Upper lobe of right lung (tissue), 1 donor: ENCODE measurements at regions not wholly inside any gene's neighbourhood (a gene's known extent, or its start where the extent isn't known, plus 50 kb on each side); places are given as distances from the start of the nearest gene placed in this dataset.

ENCODE experiments used
- ATAC-seq: fragments of 200-7000 bp; cut with Tn5 transposase; one replicate; pipeline ENCODE4 v1.9.1; 2020; ENCODE audit warnings: mild to moderate bottlenecking, moderate library complexity
- DNase-seq: peaks from one replicate; pipeline ENCODE4 v3.0.0-alpha.2; 2020
- H3K27ac ChIP-seq: fragments of 200-600 bp; one replicate; pipeline ENCODE4 v1.8.0; 2022
- H3K27me3 ChIP-seq: fragments of 200-600 bp; one replicate; pipeline ENCODE4 v1.8.0; 2022; ENCODE audit warnings: mild to moderate bottlenecking
- H3K36me3 ChIP-seq: fragments of 200-600 bp; one replicate; pipeline ENCODE4 v1.8.0; 2022
- H3K4me1 ChIP-seq: fragments of 200-600 bp; one replicate; pipeline ENCODE4 v1.8.0; 2022
- H3K4me3 ChIP-seq: fragments of 200-600 bp; one replicate; pipeline ENCODE4 v1.8.0; 2022; ENCODE audit warnings: mild to moderate bottlenecking
- H3K9me3 ChIP-seq: fragments of 200-600 bp; one replicate; pipeline ENCODE4 v1.8.0; 2022
- intact Hi-C: fragments of 100-400 bp; cut with DNase I; formaldehyde crosslinking; loops from one replicate; pipeline ENCODE4 v1.11.0; 2022
- TF ChIP-seq, protein P1 (sequence below): fragments of 200-600 bp; IDR thresholded peaks from one replicate; pipeline ENCODE4 v1.8.0; 2022; ENCODE audit warnings: antibody characterized with exemption
- donor health status: DM: no; HTN: yes; CAD: no; lungs with severe emphysema.

DNA sequence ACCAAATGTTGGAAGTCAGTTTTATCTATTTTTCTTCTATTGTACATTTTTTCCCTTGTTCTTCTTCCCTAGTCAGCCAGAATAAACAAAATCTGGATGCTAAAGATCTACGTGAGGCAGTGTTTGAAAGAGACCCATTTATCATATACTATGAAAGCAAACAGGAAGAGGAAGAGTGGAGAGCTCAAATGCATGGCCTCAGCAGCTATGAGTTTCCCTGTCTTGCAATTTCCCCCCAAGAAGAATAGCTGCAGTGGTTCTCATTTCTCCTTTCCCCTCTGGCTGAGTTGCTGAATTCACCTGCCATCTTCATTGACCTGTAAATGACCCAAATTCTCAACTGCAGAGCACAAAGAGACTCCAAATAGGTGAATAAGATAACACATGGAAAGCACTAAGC is 347.1 kb upstream of the NRP1 start:
- peak; percentile 29 for ATAC-seq
- TF ChIP-seq, protein P1, sequence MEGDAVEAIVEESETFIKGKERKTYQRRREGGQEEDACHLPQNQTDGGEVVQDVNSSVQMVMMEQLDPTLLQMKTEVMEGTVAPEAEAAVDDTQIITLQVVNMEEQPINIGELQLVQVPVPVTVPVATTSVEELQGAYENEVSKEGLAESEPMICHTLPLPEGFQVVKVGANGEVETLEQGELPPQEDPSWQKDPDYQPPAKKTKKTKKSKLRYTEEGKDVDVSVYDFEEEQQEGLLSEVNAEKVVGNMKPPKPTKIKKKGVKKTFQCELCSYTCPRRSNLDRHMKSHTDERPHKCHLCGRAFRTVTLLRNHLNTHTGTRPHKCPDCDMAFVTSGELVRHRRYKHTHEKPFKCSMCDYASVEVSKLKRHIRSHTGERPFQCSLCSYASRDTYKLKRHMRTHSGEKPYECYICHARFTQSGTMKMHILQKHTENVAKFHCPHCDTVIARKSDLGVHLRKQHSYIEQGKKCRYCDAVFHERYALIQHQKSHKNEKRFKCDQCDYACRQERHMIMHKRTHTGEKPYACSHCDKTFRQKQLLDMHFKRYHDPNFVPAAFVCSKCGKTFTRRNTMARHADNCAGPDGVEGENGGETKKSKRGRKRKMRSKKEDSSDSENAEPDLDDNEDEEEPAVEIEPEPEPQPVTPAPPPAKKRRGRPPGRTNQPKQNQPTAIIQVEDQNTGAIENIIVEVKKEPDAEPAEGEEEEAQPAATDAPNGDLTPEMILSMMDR = no peak
- no peaks in the 10 kb centered on the region for H3K36me3 ChIP-seq
- H3K4me3 ChIP-seq = no peak overlapping the region
- no peaks in the 10 kb centered on the region for H3K9me3 ChIP-seq
- no peaks in the 10 kb centered on the region for H3K27me3 ChIP-seq
- no peaks in the 10 kb centered on the region for H3K4me1 ChIP-seq
- DNase-seq = no peak
- no peak overlapping the region for H3K27ac ChIP-seq
- intact Hi-C loops = no loop called here

DNA sequence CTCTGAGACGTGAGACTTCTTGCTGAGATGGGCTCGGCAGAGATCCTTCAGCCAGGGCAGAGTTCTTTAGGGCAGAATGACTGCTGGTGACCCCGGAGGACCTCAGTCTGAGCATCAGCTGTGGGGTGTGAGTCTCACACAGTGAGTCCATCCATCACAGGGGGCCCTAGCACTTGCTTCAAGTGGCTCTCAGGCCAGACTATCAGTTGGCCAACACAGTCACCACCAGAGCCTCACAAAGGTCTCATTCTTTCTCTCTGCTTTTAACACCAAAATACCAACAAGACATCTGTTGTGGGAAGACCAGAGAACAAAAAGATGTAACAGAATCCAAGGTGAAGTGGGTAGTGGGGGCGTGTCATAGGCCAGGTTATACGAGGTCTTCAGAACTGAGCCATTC is 345.6 kb upstream of the NRP1 start:
- H3K27me3 ChIP-seq = no peaks in the 10 kb centered on the region
- ATAC-seq = no peak
- DNase-seq = no peak
- no peaks in the 10 kb centered on the region for H3K36me3 ChIP-seq
- no peak overlapping the region for H3K27ac ChIP-seq
- TF ChIP-seq, protein P1 = no peak
- H3K4me3 ChIP-seq = no peak overlapping the region
- intact Hi-C loops = no loop called here
- H3K9me3 ChIP-seq = no peaks in the 10 kb centered on the region
- no peaks in the 10 kb centered on the region for H3K4me1 ChIP-seq

DNA sequence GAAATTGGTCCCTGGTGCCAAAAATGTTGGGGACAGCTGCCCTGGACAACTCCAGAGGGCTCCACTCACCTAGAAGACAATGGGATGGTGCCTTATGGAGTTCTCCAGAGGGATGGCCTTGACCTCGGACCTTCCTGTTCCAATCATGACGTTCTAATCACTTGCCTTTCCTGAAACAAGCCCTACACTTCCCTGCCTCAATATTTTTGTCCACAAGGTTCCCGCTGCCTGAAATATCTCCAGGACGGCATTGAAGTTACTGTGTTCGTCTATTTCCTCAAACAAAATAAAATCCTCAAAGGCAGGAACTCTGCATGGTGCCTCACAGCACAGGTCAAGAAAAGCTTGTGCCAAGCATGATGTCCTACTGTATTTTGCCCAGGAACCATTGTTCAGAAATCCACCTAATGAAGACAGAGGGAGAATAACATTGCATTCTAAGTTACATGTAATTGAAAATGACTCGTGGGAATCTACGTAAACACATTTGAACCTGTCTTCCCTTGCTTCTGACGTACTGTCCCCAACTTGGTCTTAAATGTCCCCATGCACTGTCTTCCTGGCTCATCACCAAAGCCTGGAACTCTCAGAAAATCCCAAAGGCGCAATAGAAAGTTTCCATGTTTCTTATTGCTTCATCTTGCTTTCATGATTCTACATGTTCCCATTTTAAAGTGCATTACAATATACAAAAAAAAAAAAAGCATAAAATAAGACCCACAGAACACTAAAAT is 342.3 kb upstream of the NRP1 start:
- Histone ChIP-seq H3K9me3 (no peaks in the 10 kb centered on the region), H3K27ac (no peak overlapping the region), H3K36me3 (no peaks in the 10 kb centered on the region), H3K4me1 (no peaks in the 10 kb centered on the region), H3K4me3 (no peak overlapping the region), H3K27me3 (no peaks in the 10 kb centered on the region)
- no peak for ATAC-seq
- no peak for DNase-seq
- TF ChIP-seq, protein P1 = no peak
- intact Hi-C loops = no loop called here

DNA sequence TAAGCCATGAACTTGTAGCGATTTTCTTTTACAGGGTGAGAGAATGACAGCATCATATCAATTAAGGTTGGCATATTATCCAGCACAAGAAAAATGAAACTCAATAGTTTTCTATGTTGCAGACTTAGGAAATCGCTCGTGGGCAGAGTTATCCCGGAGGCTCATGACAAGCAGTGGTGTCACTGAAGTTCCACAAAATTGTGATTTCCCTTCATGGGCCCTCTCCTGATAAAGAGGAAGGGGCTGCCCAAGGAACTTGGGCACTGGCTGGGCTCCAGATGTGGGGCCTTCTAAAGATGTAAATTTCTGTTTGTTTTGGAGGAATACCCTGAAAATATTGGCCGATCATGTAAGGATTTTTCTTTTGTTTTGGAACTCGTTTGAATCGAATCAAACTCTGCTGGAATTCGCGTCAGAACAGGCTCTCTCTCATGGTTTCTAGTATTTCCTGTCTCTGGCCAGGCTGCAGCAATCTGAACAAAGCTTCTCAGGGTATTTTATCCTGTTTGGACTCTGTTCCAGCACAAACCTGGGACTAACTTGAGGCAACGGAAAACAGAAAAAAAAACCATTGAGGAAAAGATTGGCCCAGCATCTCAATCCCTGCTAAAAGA is 340.6 kb upstream of the NRP1 start:
- ATAC-seq (no peak), DNase-seq (no peak)
- Histone ChIP-seq H3K4me3 (peak overlapping the region; percentile 30), H3K4me1 (no peaks in the 10 kb centered on the region), H3K36me3 (no peaks in the 10 kb centered on the region), H3K27me3 (no peaks in the 10 kb centered on the region), H3K9me3 (no peaks in the 10 kb centered on the region), H3K27ac (peak overlapping the region; percentile 51)
- TF ChIP-seq, protein P1 = no peak
- intact Hi-C loops = no loop called here

DNA sequence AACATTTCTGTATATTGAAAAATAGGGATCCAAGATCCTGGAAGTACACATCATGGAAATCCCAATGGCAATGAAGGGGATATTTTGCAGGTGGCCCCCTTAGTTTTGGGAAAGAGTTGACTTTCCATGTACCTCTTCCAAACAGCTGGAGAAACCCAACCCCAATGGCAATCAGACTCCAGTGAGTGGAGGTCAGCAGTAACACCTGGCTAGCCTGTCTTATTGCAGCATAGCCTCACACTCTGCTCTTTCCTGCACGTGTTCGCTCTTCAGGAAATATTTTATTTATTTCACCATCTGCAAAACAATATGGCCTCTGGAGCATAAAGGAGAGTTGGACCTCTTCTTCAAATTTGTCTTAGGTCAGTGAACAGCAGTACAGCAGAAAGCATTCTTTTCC is 340.0 kb upstream of the NRP1 start:
- no peaks in the 10 kb centered on the region for H3K4me1 ChIP-seq
- H3K4me3 ChIP-seq = no peak overlapping the region
- no peak overlapping the region for H3K27ac ChIP-seq
- DNase-seq (no peak), ATAC-seq (no peak)
- no peaks in the 10 kb centered on the region for H3K27me3 ChIP-seq
- intact Hi-C loops = no loop called here
- TF ChIP-seq, protein P1 = no peak
- H3K9me3 ChIP-seq = no peaks in the 10 kb centered on the region
- no peaks in the 10 kb centered on the region for H3K36me3 ChIP-seq
